Activated T-helper 9 cell treated with anti-CD3 and anti-CD28 coated beads, Interleukin-2, amount 50 U/mL, for 16 hours (primary cell): ENCODE measurements at regions not wholly inside any gene's neighbourhood (a gene's known extent, or its start where the extent isn't known, plus 50 kb on each side); places are given as distances from the start of the nearest gene placed in this dataset.
"Not testable (repeated sequence)": the region's sequence is repeated elsewhere in the genome, so short reads cannot be mapped to it uniquely, and the experiment has no call there.

Source experiments
- DNase-seq: peaks from one replicate; pipeline ENCODE4 v3.0.0-alpha.2; 2020; ENCODE audit warnings: low read depth

DNA sequence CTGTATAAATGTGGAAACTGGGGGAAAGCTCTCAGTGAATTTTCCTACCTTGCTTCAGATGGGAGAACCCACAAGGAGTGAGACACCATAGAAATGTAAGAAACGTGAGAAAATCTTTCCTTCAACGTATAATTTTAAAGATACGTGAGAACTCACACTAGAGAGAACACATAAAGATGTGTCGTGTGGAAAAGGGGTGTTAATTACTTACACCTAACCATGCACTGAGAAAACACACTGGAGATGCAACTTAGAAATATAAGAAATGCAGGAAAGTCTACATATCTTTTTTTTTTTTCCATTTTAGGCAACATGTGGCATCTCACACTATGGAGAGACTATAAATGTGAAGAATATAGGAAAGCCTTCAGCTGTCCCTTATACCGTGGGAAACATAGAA lies 352.9 kb upstream of the NETO1 start:
- DNase-seq: no peak

DNA sequence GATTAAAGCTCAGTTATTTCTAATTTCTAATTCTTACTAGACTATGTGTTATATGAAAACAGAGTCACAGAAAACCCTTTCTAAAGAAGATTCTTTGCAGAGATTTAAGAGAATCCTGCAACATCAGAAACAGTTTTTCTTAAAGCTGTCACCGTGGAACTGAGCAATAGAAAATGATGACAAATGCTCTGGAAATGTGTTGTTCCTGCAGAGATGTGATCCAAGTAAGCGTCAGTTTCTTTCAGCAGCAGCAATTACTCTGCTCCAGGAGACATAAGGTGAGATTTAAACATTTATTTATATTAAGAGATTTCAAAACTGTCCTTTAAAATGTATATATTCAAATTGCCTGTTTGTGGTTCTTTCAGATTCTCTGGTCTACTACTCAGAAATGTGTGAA lies 350.5 kb upstream of the NETO1 start:
- DNase-seq: no peak

- no peak for DNase-seq
Observed at GRCh38 chr18:73214970-73215369, 347.2 kb upstream of the NETO1 start.

GRCh38 chr18:73212442-73212841 lies 344.7 kb upstream of the NETO1 start:
- no peak for DNase-seq

GRCh38 chr18:73201940-73202339 lies 334.2 kb upstream of the NETO1 start:
- DNase-seq: no peak

DNA sequence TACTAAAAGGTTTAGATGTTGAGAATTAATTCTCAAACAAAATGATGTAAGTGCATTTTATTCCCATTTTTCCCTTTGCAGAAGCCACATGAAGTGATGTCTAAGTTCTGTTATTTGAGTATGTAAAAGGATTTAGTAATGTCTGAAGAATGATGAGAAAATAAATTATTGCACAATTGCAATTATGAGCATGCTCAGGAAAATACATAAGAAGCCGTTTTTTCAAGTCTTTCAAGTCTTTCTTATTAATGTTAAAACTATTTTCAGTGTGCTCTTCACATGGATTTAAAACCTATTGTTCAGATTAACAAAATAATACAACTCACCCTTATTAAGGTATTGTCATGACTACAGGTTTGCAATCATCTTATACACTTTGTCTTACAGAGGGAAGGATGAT lies 331.4 kb upstream of the NETO1 start:
- no peak for DNase-seq

DNA sequence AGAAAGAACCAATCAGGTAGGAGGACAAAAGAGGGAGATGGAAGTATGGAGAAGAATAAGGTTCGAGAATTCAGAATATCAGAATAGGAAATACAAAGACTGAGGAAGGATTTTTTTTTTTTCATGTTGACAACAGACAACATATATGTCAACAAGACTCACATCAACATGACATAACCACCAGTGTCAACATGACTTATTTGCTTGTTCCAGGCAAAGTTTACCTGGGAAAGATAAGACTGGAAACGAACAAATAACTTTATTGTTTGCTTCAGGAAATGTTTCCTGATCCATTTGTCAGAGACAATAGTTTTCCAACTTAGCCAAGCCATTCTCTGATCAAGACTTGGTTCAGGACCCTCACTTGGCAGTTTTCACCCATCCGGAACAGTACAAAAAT lies 321.9 kb upstream of the NETO1 start:
- DNase-seq: no peak

- no peak for DNase-seq
Observed at GRCh38 chr18:73168236-73168635, 300.4 kb upstream of the NETO1 start.

DNA sequence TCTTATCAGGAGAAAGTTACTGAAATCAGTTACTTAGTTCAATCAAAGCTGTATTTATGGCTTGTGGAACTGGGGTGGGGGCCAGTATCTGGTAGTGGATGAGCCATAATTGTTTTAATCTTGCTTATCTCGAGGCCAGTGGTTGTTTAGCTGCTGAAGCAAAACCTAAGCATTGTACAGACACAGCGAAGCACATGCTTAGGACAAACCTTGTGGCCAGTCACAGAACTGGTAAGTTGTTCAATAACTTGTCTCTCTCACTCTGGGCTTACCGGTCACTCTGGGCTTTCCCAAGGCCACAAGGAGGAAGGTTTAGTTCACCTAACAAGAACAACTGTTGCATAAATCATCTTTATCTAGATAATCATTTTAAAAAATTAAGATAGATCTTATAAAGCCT lies 296.6 kb upstream of the NETO1 start:
- no peak for DNase-seq

DNA sequence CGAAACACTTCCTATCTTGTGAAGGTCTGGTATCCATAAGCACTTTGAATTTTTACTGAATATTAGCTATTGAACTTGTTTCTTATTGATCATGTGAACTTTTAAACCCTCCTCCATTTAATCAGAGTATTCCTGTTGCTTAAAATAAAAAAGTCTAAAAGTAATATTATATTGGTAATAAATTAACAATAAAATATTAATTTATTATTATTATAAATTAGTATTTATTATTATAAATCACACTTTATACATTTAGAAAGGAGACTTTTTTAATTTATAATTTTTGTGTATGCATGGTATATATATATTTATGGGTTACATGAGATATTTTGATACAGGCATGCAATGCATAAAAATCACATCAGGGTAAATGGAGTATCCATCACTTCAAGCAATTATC lies 295.4 kb upstream of the NETO1 start:
- DNase-seq: no peak

- DNase-seq: no peak
Observed at GRCh38 chr18:73156117-73156516, 288.3 kb upstream of the NETO1 start.

- DNase-seq: no peak
Observed at GRCh38 chr18:73153271-73153670, 285.5 kb upstream of the NETO1 start.

- DNase-seq: no peak
Observed at GRCh38 chr18:73151086-73151485, 283.3 kb upstream of the NETO1 start.

DNA sequence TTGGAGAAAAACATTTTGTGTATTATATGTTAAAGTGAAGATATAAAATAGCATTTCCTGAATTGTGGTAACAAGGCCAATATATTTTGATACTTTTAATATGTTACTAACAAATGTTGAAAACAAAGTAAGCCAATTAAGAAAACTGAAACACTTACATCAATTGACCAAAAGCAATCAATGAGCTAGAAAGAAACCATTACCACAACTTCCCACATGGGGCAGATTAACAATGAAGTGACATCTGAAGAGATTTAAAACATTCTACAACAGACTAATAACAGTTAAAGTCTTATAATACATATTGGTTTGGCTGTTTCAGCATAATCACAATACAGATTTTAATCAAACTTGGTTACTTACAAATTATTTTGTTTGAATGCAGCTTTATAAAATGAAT lies 282.4 kb upstream of the NETO1 start:
- no peak for DNase-seq

DNA sequence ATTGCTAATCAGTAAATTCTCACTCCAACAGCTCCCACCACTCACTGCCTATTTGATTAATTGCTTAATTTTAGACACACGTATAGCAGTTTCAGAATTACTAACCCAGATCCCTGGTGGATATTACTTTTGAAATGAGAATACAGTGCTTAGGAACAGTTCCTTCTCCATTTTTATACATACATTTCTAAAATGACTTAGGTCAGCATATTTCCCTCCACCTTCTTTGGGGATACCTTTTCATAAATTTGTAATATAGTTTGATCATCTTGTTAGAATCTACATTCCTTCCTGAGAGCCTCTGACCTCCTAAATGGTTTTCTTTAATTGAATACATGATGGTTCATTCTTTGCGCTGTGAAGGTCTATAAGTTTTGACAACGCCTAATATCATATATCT lies 279.8 kb upstream of the NETO1 start:
- no peak for DNase-seq

DNA sequence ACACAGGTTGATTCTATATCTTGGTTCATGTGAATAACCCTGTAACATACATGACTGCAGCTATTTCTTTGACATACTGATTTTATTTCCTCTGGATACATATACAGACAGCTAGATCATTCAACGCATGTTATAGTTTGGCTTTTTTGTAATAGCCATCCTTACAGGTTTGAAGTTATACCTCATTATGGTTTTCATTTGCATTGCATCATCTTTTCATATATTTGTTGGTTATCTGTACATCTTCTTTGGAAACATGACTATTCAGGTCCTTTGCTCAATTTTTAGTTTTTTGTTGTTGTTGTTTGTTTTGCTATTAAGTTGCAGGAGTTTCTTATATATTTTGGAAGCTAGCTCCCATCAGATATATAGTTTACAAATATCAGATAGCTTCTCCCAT lies 276.2 kb upstream of the NETO1 start:
- no peak for DNase-seq

- DNase-seq: no peak
Observed at GRCh38 chr18:73136134-73136533, 268.3 kb upstream of the NETO1 start.

DNA sequence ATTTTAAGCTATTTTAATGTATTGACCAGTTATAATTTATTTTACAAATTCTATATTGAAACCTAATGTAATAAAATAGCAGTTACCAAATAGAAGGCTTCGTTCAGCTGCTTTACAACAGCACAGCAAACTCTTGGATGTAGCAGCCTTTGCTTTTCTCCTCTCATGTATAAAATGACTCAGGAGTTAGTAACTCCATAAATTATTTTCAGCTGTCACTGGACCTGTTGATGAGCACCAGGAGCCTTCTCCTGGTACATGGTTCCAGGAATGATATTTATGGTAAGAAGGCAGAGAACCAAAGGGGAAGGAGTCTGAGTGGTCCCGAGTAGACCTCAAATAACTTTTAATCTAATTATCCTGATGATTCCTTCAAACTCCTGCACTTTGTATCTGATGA lies 256.4 kb upstream of the NETO1 start:
- no peak for DNase-seq

DNA sequence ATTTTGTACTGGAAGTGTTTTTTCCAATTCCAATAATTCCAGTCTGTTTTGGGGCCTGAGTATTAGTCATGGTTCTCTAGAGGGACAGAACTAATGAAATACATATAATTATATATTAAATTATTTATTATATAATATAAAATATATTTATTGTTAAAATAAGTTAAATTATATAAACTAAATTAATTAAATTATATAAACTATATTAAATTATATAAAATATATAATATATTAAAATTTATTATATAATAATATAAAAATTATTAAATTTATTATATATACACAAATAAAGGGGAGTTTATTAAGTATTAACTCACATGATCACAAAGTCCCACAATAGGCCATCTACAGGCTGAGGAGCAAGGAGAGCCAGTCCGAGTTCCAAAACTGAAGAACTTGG lies 253.4 kb upstream of the NETO1 start:
- DNase-seq: no peak

DNA sequence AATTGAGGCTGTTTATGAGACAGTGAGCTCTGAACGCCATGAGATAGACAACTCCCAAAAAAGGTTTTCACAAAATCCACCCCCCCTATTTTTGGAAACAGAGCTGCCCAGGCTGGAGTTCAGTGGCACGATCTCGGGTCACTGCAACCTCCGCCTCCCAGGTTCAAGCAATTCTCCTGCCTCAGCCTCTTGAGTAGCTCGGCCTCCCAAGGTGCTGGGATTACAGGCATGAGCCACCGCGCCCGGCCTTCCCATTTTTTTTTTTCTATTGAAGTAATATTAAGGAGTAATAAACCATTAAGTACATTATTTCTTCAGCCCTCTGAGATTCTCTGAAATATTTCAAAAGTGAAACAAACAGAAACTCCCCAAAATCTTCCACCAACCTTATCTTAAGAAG lies 252.8 kb upstream of the NETO1 start:
- no peak for DNase-seq

DNA sequence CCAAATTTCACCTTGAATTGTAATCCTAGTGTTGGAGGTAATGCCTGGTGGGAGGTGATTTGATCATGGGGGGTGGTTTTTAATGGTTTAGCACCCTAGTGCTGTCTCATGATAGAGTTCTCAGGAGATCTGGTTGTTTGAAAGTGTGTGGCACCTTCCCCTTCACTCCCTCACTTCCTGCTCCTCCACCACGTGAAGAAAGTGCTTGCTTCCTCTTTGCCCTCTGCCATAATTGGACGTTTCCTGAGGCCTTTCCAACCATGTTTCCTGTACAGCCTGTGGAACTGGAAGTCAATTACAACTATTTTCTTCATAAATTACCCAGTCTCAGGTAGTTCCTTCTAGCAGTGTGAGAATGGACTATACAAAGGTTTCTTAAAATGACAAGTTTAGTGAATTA lies 251.8 kb upstream of the NETO1 start:
- DNase-seq: no peak

DNA sequence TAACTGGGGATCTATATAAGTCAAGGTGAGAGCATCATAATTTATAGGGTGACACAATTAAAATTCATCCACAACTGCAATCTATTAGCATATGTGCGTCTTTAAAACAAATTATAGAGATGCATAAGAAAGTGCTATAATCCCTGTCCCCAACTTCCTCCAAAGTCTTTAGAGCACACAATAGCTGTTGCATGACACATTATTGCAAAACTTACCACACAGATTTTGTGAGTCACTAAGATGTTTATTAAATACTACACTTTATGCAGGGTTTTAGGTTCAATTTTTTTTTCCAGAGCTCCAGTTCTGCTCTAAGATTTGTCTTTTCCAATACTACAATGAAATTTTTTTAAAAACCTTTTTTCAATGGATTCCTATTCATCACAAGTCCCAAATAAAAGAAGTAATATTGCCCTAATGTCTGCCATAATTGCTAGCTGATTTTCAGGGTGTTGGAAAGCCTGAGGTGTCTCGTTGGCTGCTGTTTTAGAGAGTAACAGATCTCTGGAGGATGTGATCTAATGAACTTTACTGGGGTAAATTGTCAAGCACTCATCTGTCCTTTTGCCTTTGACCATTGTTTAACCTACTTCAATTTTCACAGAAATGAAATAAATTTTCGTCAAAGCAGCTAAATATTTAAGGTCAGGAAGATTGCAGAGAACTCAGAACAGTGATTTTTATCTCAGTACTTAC lies 250.5 kb upstream of the NETO1 start:
- DNase-seq: no peak

DNA sequence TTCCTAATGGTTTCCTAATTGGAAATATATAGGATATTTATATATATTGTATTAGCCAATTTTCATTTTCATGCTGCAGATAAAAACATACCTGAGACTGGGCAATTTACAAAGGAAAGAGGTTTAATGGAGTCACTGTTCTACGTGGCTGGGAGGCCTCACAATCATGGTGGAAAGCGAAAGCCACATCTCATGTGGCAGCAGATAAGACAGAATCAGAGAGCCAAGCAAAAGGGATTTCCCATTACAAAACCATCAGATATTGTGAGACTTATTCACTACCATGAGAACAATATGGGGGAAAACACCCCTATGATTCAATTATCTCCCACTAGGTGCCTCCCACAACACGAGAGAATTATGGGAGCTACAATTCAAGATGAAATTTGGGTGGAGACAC lies 242.5 kb upstream of the NETO1 start:
- no peak for DNase-seq

- no peak for DNase-seq
Observed at GRCh38 chr18:73101977-73102376, 234.2 kb upstream of the NETO1 start.

DNA sequence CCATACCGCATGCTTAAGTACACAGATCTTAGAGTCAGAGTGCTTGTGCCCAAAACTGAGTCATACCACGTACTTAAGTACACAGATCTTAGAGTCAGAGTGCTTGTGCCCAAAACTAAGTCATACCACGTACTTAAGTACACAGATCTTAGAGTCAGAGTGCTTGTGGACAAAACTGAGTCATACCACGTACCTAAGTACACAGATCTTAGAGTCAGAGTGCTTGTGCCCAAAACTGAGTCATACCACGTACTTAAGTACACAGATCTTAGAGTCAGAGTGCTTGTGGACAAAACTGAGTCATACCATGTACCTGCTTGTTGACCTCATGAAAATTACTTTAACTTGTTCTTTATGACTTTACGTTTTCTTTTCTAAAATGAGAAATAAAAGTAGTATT lies 233.7 kb upstream of the NETO1 start:
- DNase-seq: not testable (repeated sequence)
